GM12874 (cell line): ENCODE measurements at regions not wholly inside any gene's neighbourhood (a gene's known extent, or its start where the extent isn't known, plus 50 kb on each side); places are given as distances from the start of the nearest gene placed in this dataset.

Experiments
- TF ChIP-seq, protein P1 (sequence below): IDR thresholded peaks from 2 replicates; pipeline ENCODE4 v1.5.1; 2011; ENCODE audit warnings: low read depth, mild to moderate bottlenecking, control low read depth, low read length, moderate library complexity; ENCODE audit not compliant: insufficient read depth

DNA sequence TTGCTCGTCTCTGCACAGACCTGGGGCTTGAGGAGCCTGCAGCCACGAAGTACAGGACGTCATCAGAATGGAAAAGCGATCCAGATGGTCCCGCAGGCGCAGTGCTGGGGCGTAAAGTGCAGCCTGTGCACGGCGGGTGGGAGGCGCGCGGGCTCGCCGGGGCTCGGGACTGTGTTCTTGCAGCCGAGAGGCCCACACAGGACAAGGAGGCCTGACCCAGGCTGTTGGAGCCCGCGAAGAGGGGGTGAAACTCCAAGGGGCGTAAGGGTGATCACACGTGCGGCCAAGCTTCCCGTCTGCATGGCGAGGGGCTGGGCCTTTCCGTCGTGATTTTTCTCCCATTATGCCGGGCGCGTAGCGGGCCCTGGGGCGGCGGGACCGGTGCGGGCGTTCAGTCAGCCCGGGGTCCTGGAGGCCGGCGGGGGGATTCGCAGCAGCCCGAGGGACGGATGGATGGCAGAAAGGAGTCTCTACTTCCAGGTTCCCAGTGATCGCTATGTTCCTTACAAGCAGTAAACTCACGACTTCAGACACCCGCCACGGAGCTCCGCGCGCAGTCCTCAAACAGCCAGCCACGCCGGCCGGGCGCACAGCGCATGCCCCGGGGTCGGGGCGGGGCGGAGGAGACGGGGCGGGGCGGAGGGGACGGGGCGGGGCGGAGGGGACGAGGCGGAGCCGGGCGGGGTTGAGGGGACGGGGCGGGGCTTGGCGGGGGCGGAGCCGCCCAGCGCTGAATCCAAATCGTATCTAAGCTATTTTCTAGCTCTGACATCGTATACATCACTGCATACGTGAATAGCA lies 141.0 kb upstream of the KCNJ18 start:
- TF ChIP-seq, protein P1, sequence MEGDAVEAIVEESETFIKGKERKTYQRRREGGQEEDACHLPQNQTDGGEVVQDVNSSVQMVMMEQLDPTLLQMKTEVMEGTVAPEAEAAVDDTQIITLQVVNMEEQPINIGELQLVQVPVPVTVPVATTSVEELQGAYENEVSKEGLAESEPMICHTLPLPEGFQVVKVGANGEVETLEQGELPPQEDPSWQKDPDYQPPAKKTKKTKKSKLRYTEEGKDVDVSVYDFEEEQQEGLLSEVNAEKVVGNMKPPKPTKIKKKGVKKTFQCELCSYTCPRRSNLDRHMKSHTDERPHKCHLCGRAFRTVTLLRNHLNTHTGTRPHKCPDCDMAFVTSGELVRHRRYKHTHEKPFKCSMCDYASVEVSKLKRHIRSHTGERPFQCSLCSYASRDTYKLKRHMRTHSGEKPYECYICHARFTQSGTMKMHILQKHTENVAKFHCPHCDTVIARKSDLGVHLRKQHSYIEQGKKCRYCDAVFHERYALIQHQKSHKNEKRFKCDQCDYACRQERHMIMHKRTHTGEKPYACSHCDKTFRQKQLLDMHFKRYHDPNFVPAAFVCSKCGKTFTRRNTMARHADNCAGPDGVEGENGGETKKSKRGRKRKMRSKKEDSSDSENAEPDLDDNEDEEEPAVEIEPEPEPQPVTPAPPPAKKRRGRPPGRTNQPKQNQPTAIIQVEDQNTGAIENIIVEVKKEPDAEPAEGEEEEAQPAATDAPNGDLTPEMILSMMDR: no peak

DNA sequence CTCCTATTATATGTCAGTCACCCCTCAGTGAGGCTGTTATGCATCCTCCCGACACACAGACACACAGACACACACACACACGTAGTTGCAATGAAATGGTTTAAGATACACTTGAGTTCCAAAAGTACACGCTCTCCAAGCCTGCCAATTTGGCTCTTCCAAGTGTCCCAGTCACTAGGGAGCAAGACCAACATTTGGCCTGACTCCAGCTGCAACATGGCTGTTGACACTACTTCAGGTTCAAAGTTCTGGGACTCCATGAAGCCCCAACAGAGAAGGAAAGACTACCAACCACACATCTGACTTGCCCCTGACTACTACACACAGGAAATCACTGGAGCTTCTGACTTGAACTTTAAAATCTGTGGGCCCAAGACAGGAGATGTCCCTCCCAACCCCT lies 128.1 kb upstream of the KCNJ18 start:
- TF ChIP-seq, protein P1: no peak

DNA sequence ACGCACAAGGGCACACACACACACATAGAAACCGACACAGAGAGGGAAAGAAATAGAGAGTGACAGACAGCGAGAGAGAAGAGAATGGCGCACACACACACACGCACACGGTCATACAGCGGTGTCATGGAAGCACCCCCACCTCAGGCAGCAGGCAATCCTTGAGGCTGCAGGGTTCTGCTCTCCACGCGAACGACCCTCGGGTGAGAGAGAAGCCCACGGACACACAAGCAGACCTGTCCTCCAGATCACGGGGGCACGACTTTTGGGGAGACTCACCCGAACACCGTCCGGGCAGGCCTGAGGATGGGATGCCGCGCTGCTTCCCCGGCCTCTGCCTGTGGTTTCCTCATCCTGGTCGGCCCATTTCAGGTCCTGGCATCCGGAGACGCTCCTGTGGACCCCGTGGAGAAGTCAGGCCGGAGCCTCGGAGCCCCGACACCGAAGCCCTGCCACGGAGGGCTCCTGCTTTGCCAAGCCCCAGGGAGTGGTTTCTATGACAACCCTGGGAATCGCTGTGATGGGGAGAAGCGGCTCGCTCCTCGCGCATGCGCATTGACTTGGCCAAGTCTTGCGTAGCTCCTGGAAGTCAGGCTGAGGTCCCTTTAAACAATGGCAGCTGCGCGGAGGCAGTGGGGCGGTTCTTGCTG lies 118.2 kb upstream of the KCNJ18 start:
- TF ChIP-seq, protein P1: no peak

DNA sequence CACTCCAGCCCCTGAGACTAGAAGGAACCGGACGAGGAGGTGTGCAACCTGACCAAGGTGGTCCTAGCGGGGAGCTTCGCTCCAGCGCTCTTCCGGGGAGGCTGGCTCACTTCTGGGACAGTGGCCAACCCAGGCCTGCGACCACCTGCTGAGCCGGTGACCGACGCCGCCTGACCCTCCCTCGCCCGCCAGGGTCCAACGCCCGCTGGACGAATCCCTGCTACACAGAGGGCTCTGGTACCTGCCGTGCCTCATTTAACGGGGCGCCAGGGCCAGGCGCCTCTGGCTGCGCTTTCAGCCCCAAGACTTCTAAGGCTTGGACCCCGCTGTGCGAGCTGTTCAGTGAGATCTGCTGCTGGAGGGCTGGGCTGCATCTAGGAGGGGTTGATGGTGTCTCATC lies 99.5 kb upstream of the KCNJ18 start:
- TF ChIP-seq, protein P1: no peak

DNA sequence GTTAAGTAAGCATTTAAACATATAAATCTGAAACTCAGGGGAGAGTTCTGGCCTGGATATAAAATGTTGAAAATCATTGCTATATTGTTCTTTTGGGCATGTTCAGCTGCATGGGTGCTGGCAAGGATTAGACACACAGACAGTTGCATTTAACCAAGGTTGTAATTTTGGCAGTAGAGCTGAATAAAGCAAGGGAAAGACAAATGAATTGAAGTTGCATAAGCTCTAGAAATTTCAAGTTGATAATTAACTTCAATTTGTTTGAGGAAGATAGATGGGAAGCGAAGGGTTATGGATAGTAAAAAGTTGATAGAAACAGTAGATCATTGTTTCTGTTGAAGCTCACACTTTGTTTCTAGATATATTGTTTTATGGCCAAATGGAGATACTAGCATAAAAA lies 97.2 kb upstream of the KCNJ18 start:
- TF ChIP-seq, protein P1: no peak

DNA sequence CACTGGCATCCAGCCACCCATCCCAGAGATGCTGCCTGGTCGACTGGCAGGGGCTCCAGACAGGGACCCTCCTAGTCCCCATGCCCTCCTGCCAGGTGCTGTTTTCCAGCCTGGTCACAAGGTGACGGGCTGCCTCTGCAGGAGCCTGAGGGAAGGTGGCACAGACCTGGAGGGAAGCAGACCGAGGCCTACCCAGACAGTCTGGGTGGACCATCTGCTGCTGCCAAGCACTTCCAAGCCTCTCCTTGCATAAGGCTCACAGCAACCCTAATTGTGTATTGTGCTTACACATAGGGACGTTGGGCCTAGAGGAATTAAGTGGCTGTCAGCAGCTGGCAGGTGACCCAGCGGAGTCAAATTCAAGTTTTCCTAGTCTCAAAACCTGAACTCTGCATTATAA lies 90.1 kb upstream of the KCNJ18 start:
- TF ChIP-seq, protein P1: no peak

DNA sequence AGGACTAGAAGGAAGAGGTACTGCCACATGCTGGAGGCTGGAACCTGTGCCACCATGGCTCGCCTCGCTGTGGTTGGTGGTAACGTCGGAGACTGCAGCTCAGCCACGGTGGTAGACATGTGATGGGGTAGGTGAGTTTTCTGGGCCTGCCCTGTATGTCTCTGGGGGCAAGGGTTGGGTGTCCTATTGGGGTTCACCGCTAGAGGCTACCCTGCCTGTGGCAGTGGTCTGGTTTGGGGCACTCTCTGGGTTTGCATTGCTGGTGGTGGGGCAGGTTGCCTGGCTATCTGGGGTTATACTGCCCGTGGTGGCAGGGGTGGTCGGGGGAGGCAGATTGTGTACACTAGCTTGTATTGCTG lies 79.3 kb upstream of the KCNJ18 start:
- TF ChIP-seq, protein P1: no peak
